VCaP (cell line): ENCODE measurements at regions not wholly inside any gene's neighbourhood (a gene's known extent, or its start where the extent isn't known, plus 50 kb on each side); places are given as distances from the start of the nearest gene placed in this dataset.

Experiments
- H3K27ac ChIP-seq: fragments of 450-650 bp; 2 replicates; pipeline ENCODE4 v1.5.1; 2017
- TF ChIP-seq, protein P1 (sequence below): fragments of 450-650 bp; conservative IDR thresholded peaks from 2 replicates; pipeline ENCODE4 v1.5.1; 2017; ENCODE audit warnings: mild to moderate bottlenecking, moderate library complexity

DNA sequence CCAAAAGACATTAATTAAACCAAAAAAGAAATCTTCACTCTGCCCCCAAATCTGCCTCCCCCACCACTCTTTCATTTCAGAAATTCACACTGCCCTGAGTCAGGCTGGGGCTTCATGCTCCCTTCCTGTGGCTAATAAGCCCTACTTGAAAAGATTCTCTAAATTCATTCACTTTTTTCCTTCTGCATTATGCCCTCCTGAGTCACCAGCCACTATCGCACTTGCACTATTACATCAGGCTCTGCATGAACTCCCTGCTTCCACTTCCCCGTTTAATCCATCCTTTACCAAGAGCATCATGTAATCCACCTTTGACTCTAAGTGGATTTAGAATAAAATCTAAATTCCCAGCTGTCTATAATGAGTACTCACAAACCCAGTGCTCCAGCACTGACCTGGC lies 295.4 kb upstream of the KLF3 start:
- no peak overlapping the region for H3K27ac ChIP-seq
- TF ChIP-seq, protein P1, sequence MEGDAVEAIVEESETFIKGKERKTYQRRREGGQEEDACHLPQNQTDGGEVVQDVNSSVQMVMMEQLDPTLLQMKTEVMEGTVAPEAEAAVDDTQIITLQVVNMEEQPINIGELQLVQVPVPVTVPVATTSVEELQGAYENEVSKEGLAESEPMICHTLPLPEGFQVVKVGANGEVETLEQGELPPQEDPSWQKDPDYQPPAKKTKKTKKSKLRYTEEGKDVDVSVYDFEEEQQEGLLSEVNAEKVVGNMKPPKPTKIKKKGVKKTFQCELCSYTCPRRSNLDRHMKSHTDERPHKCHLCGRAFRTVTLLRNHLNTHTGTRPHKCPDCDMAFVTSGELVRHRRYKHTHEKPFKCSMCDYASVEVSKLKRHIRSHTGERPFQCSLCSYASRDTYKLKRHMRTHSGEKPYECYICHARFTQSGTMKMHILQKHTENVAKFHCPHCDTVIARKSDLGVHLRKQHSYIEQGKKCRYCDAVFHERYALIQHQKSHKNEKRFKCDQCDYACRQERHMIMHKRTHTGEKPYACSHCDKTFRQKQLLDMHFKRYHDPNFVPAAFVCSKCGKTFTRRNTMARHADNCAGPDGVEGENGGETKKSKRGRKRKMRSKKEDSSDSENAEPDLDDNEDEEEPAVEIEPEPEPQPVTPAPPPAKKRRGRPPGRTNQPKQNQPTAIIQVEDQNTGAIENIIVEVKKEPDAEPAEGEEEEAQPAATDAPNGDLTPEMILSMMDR = no peak

DNA sequence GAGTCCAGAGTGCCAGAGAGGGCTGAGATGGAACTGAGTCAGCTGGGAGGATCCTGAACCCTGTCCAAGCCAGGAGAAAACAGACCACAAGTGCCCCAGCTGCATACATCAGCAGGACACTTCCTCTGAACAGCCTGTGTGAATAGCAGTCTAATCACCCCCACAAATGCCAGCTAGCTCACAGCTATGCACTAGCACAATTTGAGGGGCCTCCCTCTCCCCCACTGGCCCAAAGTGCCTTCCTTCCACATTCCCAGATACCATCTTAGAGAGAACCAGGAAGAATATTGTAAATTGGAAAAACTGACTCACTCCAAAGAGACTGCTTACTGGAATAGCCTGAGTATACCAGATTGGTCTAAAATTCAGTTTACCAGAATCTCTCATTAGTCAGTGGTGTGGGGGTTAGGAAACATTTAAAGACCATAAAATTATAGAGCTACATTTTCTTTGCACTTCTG lies 292.6 kb upstream of the KLF3 start:
- H3K27ac ChIP-seq = no peak overlapping the region
- TF ChIP-seq, protein P1 = no peak

DNA sequence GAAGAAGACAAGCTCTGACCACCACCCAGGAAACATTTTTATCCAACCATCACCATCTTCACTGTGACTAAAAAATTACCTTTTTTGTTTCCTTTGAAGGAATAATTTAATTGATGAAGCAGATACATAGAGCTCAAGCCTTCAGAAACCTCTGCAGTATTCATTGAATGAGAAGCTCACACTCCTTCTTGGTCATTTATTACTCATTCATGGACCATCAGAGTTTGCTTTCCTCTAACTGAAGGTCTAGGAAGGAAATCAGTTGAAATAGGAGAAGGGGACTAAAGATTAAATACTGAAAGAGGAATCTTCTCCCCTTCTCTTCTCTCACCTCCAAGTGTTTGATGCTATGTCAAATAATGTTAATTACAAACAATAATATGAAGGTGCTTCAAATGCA lies 290.6 kb upstream of the KLF3 start:
- H3K27ac ChIP-seq = no peak overlapping the region
- TF ChIP-seq, protein P1 = no peak

DNA sequence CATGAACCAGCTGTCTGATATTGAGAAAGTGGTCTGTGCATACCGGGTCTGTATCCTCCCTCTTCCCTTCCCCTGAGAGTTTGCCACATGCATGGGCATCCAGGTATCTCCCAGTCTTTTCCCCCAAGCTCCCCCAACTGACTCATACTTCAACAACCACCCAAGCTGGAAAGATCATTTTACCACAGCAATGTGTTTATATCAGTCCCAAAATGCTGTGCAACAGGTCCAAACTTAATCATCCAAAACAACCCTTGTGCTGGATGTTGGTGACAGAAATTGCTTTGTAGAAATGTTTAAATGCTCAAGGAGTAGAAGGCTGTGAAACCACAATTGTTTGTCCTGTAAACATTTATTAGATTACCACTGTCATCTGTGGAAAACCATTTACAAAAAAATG lies 286.8 kb upstream of the KLF3 start:
- TF ChIP-seq, protein P1 = no peak
- no peak overlapping the region for H3K27ac ChIP-seq

DNA sequence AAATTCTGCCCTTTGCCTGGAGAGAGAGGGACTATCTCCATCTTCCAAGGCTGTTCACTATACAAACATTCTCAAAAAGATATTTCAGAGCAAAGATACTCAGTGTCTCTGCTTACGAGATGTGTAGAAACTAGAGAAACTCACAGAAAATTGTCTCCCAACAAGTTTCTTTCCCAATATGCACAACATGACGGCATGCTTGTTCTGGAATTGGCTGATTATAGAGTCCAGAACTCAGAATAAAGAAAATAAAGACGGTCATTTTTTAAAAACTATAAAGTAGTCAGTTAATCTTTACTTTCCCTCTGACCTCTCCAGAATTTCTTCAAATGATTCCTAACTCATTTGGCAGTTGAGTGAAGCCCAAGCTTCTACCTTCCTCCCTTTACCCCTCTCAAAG lies 285.5 kb upstream of the KLF3 start:
- no peak overlapping the region for H3K27ac ChIP-seq
- TF ChIP-seq, protein P1 = no peak

DNA sequence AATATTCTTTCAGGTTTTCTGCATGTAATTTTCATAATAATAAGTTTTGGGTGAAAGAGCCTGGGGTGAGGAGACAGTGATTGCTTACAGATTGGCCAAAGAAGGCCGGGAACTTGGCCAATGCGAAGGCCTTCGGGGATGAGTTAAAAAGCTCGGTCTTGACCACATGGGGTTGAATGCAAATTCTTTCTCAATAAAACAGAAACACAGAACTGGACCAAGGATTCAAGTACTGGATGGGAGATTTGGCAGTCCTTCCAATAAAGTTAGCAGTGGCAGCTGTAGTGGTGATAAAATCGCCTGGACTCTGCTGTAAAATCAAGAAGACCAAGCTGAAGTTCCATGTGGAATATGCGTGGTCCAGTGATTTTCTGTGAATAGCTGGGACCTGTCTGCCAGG lies 282.2 kb upstream of the KLF3 start:
- TF ChIP-seq, protein P1 = no peak
- H3K27ac ChIP-seq = no peak overlapping the region

DNA sequence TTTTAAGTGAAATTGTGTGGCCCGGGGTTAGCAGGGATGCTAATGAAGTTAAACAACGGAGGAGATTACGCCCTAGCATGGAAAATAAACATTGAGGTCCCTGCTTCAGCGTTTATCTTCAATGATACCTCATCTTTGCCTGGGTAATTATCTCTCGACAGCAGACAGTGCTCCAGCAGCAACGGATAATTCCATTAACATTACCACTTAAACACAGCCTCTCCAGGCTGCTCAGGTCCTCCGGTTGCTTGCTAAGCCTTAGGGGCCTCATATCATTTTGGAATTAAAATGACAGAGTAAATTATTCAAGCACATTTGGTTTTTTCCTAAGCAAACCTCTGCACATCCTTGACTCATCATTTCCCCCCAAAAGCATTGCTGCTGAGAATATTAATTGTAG lies 281.5 kb upstream of the KLF3 start:
- TF ChIP-seq, protein P1 = no peak

More for the DNA sequence above, 281.5 kb upstream of the KLF3 start:
- no peak overlapping the region for H3K27ac ChIP-seq
